Limb (tissue), 2 donors: ENCODE measurements at regions not wholly inside any gene's neighbourhood (a gene's known extent, or its start where the extent isn't known, plus 50 kb on each side); places are given as distances from the start of the nearest gene placed in this dataset.

Experiments used
- DNase-seq, 2 donors: peaks; one replicate each; pipeline ENCODE4 v3.0.0-alpha.2; 2016; ENCODE audit errors: extremely low spot score in 2 of 2

GRCh38 chr12:93325855-93326254, 51.9 kb upstream of the NUDT4 start:
- no peak for DNase-seq
